ENCODE measurements at regions not wholly inside any gene's neighbourhood (a gene's known extent, or its start where the extent isn't known, plus 50 kb on each side); places are given as distances from the start of the nearest gene placed in this dataset.

DNA sequence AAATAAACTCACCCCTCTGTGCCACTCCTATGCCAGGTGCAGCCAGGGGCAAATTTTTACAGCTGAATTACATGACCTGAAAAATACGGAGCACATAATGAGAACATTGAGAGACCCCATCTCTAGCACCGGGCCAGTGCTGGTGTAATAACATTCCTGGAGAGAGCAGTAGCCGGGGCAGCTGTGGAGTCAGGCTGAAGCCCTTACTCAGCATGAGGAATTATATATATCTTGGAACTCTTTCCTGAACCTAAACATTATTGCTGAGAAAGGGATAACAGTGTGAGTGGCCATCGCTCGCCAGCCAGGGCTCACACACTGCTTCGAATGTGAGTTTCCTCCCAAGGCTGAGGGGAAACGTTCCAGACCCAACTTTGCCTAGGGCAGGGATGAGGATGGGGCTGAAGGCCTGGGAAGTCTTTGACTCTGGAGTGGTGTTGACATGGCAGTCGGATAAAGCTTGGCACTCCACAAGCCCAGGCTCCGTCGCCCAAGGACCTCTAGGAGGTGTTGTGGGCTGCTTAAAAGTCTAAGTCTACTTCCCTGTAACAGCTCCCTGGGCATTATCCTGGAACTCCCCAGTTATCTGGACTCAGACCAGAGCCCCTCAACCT, 269.8 kb downstream of the CDC5L start:
- WGBS, 5 donors, result 70 to 97% (median 90%) methylated on average over 5 to 10 of the region's 10 CpGs
- intact Hi-C loops (cut with DNase I; ENCODE audit: low total_unique reads), result loop anchor here (5.0 to 10.0 kb wide), 3 partner anchors 183 to 1265 kb away; no protein-coding TSS in a partner anchor

DNA sequence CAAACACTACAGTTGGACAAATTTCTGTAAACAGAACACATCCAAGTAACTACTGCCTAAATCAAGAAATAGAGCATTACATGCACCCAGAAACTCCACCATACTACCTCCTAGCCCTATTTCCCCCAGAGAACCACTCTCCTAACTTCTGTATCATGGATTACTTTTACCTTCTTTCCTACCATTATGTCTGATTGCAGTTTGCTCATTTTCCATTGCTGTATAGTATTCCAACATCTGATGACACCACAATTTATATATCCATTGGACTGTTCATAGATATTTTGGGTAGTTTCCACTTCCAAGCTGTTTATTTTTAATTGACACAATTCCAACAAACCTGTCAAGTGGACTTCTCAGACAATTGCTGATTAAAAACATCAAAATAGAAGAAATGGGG, 271.1 kb downstream of the CDC5L start:
- Histone ChIP-seq H3K9me3 (peaks cover 0 to 4% (median 0%) of the 10 kb centered on the region in 8 donors), H3K4me3 (no peak overlapping the region), H3K27me3 (replicated peaks in 1 of 7) (peaks cover 0 to 28% (median 2%) of the 10 kb centered on the region in 7 donors), H3K27ac (no peak overlapping the region), H3K36me3 (no peaks in the 10 kb centered on the region), H3K4me1 (peaks cover 5 to 21% (median 9%) of the 10 kb centered on the region in 6 donors)
- no peak for TF ChIP-seq POLR2A (IDR thresholded peaks at IDR 0.05)
- TF ChIP-seq, protein P1, sequence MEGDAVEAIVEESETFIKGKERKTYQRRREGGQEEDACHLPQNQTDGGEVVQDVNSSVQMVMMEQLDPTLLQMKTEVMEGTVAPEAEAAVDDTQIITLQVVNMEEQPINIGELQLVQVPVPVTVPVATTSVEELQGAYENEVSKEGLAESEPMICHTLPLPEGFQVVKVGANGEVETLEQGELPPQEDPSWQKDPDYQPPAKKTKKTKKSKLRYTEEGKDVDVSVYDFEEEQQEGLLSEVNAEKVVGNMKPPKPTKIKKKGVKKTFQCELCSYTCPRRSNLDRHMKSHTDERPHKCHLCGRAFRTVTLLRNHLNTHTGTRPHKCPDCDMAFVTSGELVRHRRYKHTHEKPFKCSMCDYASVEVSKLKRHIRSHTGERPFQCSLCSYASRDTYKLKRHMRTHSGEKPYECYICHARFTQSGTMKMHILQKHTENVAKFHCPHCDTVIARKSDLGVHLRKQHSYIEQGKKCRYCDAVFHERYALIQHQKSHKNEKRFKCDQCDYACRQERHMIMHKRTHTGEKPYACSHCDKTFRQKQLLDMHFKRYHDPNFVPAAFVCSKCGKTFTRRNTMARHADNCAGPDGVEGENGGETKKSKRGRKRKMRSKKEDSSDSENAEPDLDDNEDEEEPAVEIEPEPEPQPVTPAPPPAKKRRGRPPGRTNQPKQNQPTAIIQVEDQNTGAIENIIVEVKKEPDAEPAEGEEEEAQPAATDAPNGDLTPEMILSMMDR (IDR thresholded peaks at IDR 0.05 in 8 of 11, conservative IDR thresholded peaks at IDR 0.05 in 3 of 11), result no peak
- no peak for TF ChIP-seq POLR2AphosphoS5 (IDR thresholded peaks at IDR 0.05)
- no peak for DNase-seq
- intact Hi-C loops (cut with DNase I; ENCODE audit: low total_unique reads), result loop anchor here (5.0 to 10.0 kb wide), 3 partner anchors 184 to 1264 kb away; no protein-coding TSS in a partner anchor

More for the DNA sequence above, 269.8 kb downstream of the CDC5L start:
- no peaks in the 10 kb centered on the region for H3K36me3 ChIP-seq
- H3K27me3 ChIP-seq (replicated peaks in 1 of 7), result peaks cover 0 to 34% (median 3%) of the 10 kb centered on the region in 7 donors
- DNase-seq, result no peak
- H3K4me3 ChIP-seq, result no peak overlapping the region
- peaks cover 0 to 4% (median 0%) of the 10 kb centered on the region in 8 donors for H3K9me3 ChIP-seq
- TF ChIP-seq POLR2A (IDR thresholded peaks at IDR 0.05) (no peak), POLR2AphosphoS5 (IDR thresholded peaks at IDR 0.05) (no peak)
- TF ChIP-seq, protein P1 (IDR thresholded peaks at IDR 0.05 in 8 of 11, conservative IDR thresholded peaks at IDR 0.05 in 3 of 11), result no peak
- H3K4me1 ChIP-seq, result peaks cover 5 to 21% (median 9%) of the 10 kb centered on the region in 6 donors
- no peak overlapping the region for H3K27ac ChIP-seq

DNA sequence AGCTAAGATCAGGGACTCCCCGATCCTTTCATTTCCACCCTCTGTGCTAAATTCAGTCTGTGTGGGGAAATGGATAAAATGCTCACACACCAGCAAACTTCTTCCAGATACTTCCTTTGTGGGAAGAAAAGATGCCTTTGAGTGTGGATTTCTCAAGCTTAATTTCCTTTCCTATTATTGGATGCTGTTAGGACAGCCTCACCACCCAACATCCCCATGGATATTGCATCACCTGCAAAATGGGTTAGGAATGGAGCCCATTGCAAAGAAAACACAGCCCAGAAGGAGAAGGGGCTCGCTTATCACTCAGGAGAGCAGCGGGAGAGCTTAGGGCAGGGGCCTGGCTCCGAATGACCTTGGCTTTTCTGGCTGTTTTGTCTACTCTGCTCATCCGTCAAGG, 272.2 kb downstream of the CDC5L start:
- Histone ChIP-seq H3K27me3 (replicated peaks in 1 of 7) (peaks cover 0 to 20% (median 0%) of the 10 kb centered on the region in 7 donors), H3K27ac (no peak overlapping the region), H3K9me3 (peaks cover 0 to 4% (median 0%) of the 10 kb centered on the region in 8 donors), H3K36me3 (no peaks in the 10 kb centered on the region), H3K4me1 (peaks cover 5 to 17% (median 9%) of the 10 kb centered on the region in 6 donors), H3K4me3 (no peak overlapping the region)
- intact Hi-C loops (cut with DNase I; ENCODE audit: low total_unique reads), result loop anchor here (5.0 to 10.0 kb wide), 3 partner anchors 185 to 1263 kb away; no protein-coding TSS in a partner anchor
- TF ChIP-seq, protein P1 (IDR thresholded peaks at IDR 0.05 in 8 of 11, conservative IDR thresholded peaks at IDR 0.05 in 3 of 11), result no peak
- TF ChIP-seq POLR2A (IDR thresholded peaks at IDR 0.05), result no peak
- no peak for TF ChIP-seq POLR2AphosphoS5 (IDR thresholded peaks at IDR 0.05)
- 77 to 92% (median 82%) methylated on average over 5 of the region's 5 CpGs for WGBS, 5 donors
- no peak for DNase-seq

DNA sequence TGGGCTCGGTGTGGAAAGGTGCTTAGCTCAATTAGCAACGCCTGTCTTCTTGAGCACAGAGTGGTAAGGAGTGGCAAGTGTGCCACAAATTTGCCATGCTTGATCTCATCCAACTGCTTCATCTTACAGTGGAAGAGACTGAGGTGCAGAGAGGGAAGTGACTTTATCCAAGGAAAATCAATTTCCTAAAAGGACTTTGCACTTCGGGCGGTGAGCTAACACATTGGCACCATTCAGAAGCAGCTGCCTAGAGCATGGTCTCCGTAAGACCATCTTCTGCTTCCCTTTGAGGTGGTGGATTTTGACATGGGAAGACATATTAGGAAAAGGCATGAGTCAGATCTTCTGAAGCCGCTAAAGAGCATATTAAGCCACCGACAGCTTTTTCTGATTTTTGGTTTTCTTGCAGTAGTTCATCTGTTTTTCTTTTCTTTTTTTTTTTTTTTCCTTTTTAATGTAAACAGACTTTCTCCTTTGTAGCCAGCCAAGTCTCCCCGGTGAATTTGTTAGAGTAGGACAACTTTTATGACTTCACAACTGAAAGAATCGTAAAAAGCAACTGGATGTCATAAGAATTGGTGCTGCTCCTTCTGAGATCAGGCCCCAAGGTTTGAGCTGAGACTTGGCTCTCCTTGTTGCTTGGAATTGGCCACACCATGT, 273.2 kb downstream of the CDC5L start:
- H3K9me3 ChIP-seq, result peaks cover 0 to 4% (median 0%) of the 10 kb centered on the region in 8 donors
- intact Hi-C loops (cut with DNase I; ENCODE audit: low total_unique reads), result no loop called here
- WGBS, 5 donors, result 85 to 95% (median 89%) methylated on average over 9 of the region's 9 CpGs

More for the DNA sequence above, 273.2 kb downstream of the CDC5L start:
- H3K4me3 ChIP-seq, result no peak overlapping the region
- TF ChIP-seq, protein P1 (IDR thresholded peaks at IDR 0.05 in 8 of 11, conservative IDR thresholded peaks at IDR 0.05 in 3 of 11), result no peak
- TF ChIP-seq POLR2AphosphoS5 (IDR thresholded peaks at IDR 0.05) (no peak), POLR2A (IDR thresholded peaks at IDR 0.05) (no peak)
- no peaks in the 10 kb centered on the region for H3K36me3 ChIP-seq
- H3K27me3 ChIP-seq (replicated peaks in 1 of 7), result peaks cover 0 to 13% (median 0%) of the 10 kb centered on the region in 7 donors
- H3K4me1 ChIP-seq, result peaks cover 0 to 9% (median under 1%) of the 10 kb centered on the region in 6 donors
- no peak for DNase-seq
- H3K27ac ChIP-seq, result no peak overlapping the region
